Endothelial cell of umbilical vein (primary cell): ENCODE measurements at regions not wholly inside any gene's neighbourhood (a gene's known extent, or its start where the extent isn't known, plus 50 kb on each side); places are given as distances from the start of the nearest gene placed in this dataset.

Experiments
- EZH2 ChIP-seq: IDR thresholded peaks from 2 replicates; pipeline ENCODE4 v1.6.1; 2012; ENCODE audit warnings: borderline replicate concordance, low read depth, mild to moderate bottlenecking, moderate library complexity, low read length, inconsistent platforms; ENCODE audit not compliant: severe bottlenecking
- JUN ChIP-seq: IDR thresholded peaks from 2 replicates; pipeline ENCODE4 v1.6.1; 2011; ENCODE audit warnings: borderline replicate concordance, low read depth; ENCODE audit not compliant: insufficient read length, insufficient read depth
- POLR2A ChIP-seq: IDR thresholded peaks from 2 replicates; pipeline ENCODE4 v1.6.1; 2012; ENCODE audit warnings: low read depth, mild to moderate bottlenecking, control low read depth, low read length

- TF ChIP-seq EZH2 (no peak), POLR2A (no peak), JUN (no peak)
These were observed 173.0 kb downstream of the C16orf95 start for GRCh38 chr16:87144232-87144631.
